GM06990 (cell line): ENCODE measurements at regions not wholly inside any gene's neighbourhood (a gene's known extent, or its start where the extent isn't known, plus 50 kb on each side); places are given as distances from the start of the nearest gene placed in this dataset.
"Not testable (repeated sequence)": the region's sequence is repeated elsewhere in the genome, so short reads cannot be mapped to it uniquely, and the experiment has no call there.

Source experiments
- DNase-seq: peaks from one replicate; pipeline ENCODE4 v3.0.0-alpha.2; 2011; ENCODE audit not compliant: insufficient read length; ENCODE audit errors: extremely low read depth
- H3K27me3 ChIP-seq: replicated peaks from 2 replicates; pipeline ENCODE4 v1.6.0; 2011; ENCODE audit warnings: low read length; ENCODE audit not compliant: control insufficient read depth, insufficient read depth
- H3K36me3 ChIP-seq: 2 replicates; pipeline ENCODE4 v1.5.1; 2011; ENCODE audit warnings: low read length; ENCODE audit not compliant: control insufficient read depth, insufficient read depth
- H3K4me3 ChIP-seq: replicated peaks from 2 replicates; pipeline ENCODE4 v1.5.1; 2011; ENCODE audit warnings: low read depth, mild to moderate bottlenecking, control low read depth, low read length
- CTCF ChIP-seq: IDR thresholded peaks from 2 replicates; pipeline ENCODE4 v1.5.1; 2011; ENCODE audit warnings: low read length, control low read depth, mild to moderate bottlenecking, inconsistent platforms; ENCODE audit not compliant: insufficient read depth, poor library complexity, severe bottlenecking

- TF ChIP-seq CTCF: no peak
- Histone ChIP-seq H3K36me3 (no peaks in the 10 kb centered on the region), H3K27me3 (no peaks in the 10 kb centered on the region), H3K4me3 (no peak overlapping the region)
- DNase-seq: no peak
These were observed 520.6 kb downstream of the STK39 start for GRCh38 chr2:167726788-167727187.

- Histone ChIP-seq H3K27me3 (no peaks in the 10 kb centered on the region), H3K36me3 (no peaks in the 10 kb centered on the region), H3K4me3 (no peak overlapping the region)
- no peak for TF ChIP-seq CTCF
- no peak for DNase-seq
These were observed 525.8 kb downstream of the STK39 start for GRCh38 chr2:167721593-167721992.

GRCh38 chr2:167719410-167719809, 528.0 kb downstream of the STK39 start:
- Histone ChIP-seq H3K4me3 (no peak overlapping the region), H3K27me3 (no peaks in the 10 kb centered on the region), H3K36me3 (no peaks in the 10 kb centered on the region)
- DNase-seq: no peak
- no peak for TF ChIP-seq CTCF

GRCh38 chr2:167718560-167718959, 528.8 kb downstream of the STK39 start:
- Histone ChIP-seq H3K4me3 (no peak overlapping the region), H3K27me3 (no peaks in the 10 kb centered on the region), H3K36me3 (no peaks in the 10 kb centered on the region)
- no peak for TF ChIP-seq CTCF
- DNase-seq: no peak

GRCh38 chr2:167715932-167716331, 531.5 kb downstream of the STK39 start:
- H3K4me3 ChIP-seq: no peak overlapping the region
- H3K36me3 ChIP-seq: no peaks in the 10 kb centered on the region
- no peak for DNase-seq
- TF ChIP-seq CTCF: no peak
- no peaks in the 10 kb centered on the region for H3K27me3 ChIP-seq

GRCh38 chr2:167715498-167715897, 531.9 kb downstream of the STK39 start:
- H3K27me3 ChIP-seq, DNase-seq, H3K36me3 ChIP-seq, H3K4me3 ChIP-seq: not testable (repeated sequence)
